SK-N-SH (cell line): ENCODE measurements at regions not wholly inside any gene's neighbourhood (a gene's known extent, or its start where the extent isn't known, plus 50 kb on each side); places are given as distances from the start of the nearest gene placed in this dataset.

Source experiments
- CTCF ChIA-PET: fragments of 300-600, 350-600 bp; formaldehyde crosslinking; extraction: SDS; loops from one replicate; lab custom pipeline; 2021; lab: Yijun Ruan, JAX
- POLR2A ChIA-PET: fragments of 350-600 bp; sonication (Branson Sonifier 250); formaldehyde crosslinking; extraction: SDS; loops from one replicate; lab custom pipeline; 2020; ENCODE audit warnings: antibody characterized with exemption, inconsistent platforms; lab: Yijun Ruan, JAX
- DNase-seq: peaks from one replicate; pipeline ENCODE4 v3.0.0; 2012
- H2AFZ ChIP-seq: fragments of 200-600 bp; sonication (generic); 2 replicates; pipeline ENCODE4 v1.8.1; 2016; ENCODE audit warnings: antibody characterized with exemption, mild to moderate bottlenecking, low read depth
- H3F3A ChIP-seq: fragments of 200-600 bp; sonication (generic); replicated peaks from 2 replicates; pipeline ENCODE3; 2016; ENCODE audit warnings: antibody characterized with exemption, mild to moderate bottlenecking; ENCODE audit not compliant: insufficient read depth
- H3K27ac ChIP-seq, 2 experiments: fragments of 200-500 bp in 1 of 2; fragments of 200-600 bp in 1 of 2; sonication (Bioruptor generic) in 1 of 2; sonication (generic), shearing (Covaris generic) in 1 of 2; 2 replicates each; pipeline versions ENCODE4 v1.5.1 to v1.6.1; 2014 to 2016; ENCODE audit warnings: low read depth in 2 of 2, inconsistent platforms in 1 of 2, low read length in 1 of 2, mild to moderate bottlenecking in 1 of 2, mixed read lengths in 1 of 2
- H3K27me3 ChIP-seq: fragments of 200-600 bp; sonication (generic), shearing (Covaris generic); 2 replicates; pipeline ENCODE4 v1.6.1; 2016; ENCODE audit warnings: mixed run types; ENCODE audit not compliant: insufficient read depth
- H3K36me3 ChIP-seq, 2 experiments: fragments of 200-500 bp in 1 of 2; fragments of 200-600 bp in 1 of 2; sonication (Bioruptor generic) in 1 of 2; sonication (generic) in 1 of 2; replicated peaks in 1 of 2; 2 replicates each; pipeline versions ENCODE3 to v1.5.1; 2014 to 2016; ENCODE audit warnings: low read length in 1 of 2, mild to moderate bottlenecking in 1 of 2; ENCODE audit not compliant: insufficient read depth in 2 of 2, control insufficient read depth in 1 of 2
- H3K4me1 ChIP-seq, 2 experiments: fragments of 200-500 bp in 1 of 2; fragments of 200-600 bp in 1 of 2; sonication (Bioruptor generic) in 1 of 2; sonication (generic), shearing (Covaris generic) in 1 of 2; 2 replicates each; pipeline versions ENCODE4 v1.5.1 to v1.6.1; 2014 to 2016; ENCODE audit warnings: low read depth in 1 of 2, low read length in 1 of 2, mixed run types in 1 of 2; ENCODE audit not compliant: insufficient read depth in 2 of 2, control insufficient read depth in 1 of 2
- H3K4me2 ChIP-seq: fragments of 200-600 bp; sonication (generic), shearing (Covaris generic); 2 replicates; pipeline ENCODE4 v1.6.1; 2017; ENCODE audit warnings: mixed run types
- H3K4me3 ChIP-seq, 2 experiments: fragments of 200-500 bp in 1 of 2; fragments of 200-600 bp in 1 of 2; sonication (Bioruptor generic) in 1 of 2; sonication (generic), shearing (Covaris generic) in 1 of 2; 2 replicates each; pipeline versions ENCODE4 v1.5.1 to v1.8.1; 2014 to 2016; ENCODE audit warnings: low read depth in 2 of 2, inconsistent platforms in 1 of 2, low read length in 1 of 2, mild to moderate bottlenecking in 1 of 2, mixed read lengths in 1 of 2, moderate library complexity in 1 of 2
- H3K79me2 ChIP-seq: fragments of 200-600 bp; sonication (generic); 2 replicates; pipeline ENCODE4 v1.8.1; 2017; ENCODE audit warnings: mild to moderate bottlenecking; ENCODE audit not compliant: insufficient read depth
- H3K9ac ChIP-seq: fragments of 200-600 bp; sonication (generic); 2 replicates; pipeline ENCODE4 v1.6.1; 2017; ENCODE audit warnings: mixed run types
- H3K9me2 ChIP-seq: fragments of 200-600 bp; sonication (generic); 2 replicates; pipeline ENCODE4 v1.6.1; 2017; ENCODE audit warnings: mixed run types
- H3K9me3 ChIP-seq: fragments of 200-600 bp; sonication (generic); 2 replicates; pipeline ENCODE4 v1.6.1; 2017; ENCODE audit warnings: mixed run types, mild to moderate bottlenecking, moderate library complexity
- H4K20me1 ChIP-seq: fragments of 200-600 bp; sonication (generic); 2 replicates; pipeline ENCODE4 v1.6.1; 2017; ENCODE audit warnings: mild to moderate bottlenecking, mixed run types; ENCODE audit not compliant: insufficient read depth
- FOSL2 ChIP-seq: IDR thresholded peaks from 2 replicates; pipeline ENCODE4 v1.4.0; 2012; ENCODE audit warnings: low read depth, mild to moderate bottlenecking, moderate library complexity, borderline replicate concordance
- FOXJ3 ChIP-seq: sonication (generic); formaldehyde crosslinking; IDR thresholded peaks from 2 replicates; pipeline ENCODE4 v1.5.1; 2020; ENCODE audit warnings: mild to moderate bottlenecking, missing genetic modification reagents
- FOXM1 ChIP-seq: IDR thresholded peaks from 2 replicates; pipeline ENCODE4 v1.4.0; 2012; ENCODE audit warnings: low read depth, mild to moderate bottlenecking
- MEF2A ChIP-seq: IDR thresholded peaks from 2 replicates; pipeline ENCODE4 v1.4.0; 2012; ENCODE audit warnings: low read depth, borderline replicate concordance
- MXI1 ChIP-seq: IDR thresholded peaks from 2 replicates; pipeline ENCODE4 v1.6.1; 2012; ENCODE audit warnings: mild to moderate bottlenecking, low read depth, low read length, improper control_type of control experiment
- RFX5 ChIP-seq: IDR thresholded peaks from 2 replicates; pipeline ENCODE4 v1.6.1; 2012; ENCODE audit warnings: mild to moderate bottlenecking, improper control_type of control experiment, low read length
- SMC3 ChIP-seq: IDR thresholded peaks from 2 replicates; pipeline ENCODE4 v1.6.1; 2012; ENCODE audit warnings: low read depth, low read length, improper control_type of control experiment
- TAF1 ChIP-seq: IDR thresholded peaks from 2 replicates; pipeline ENCODE4 v1.6.1; 2012; ENCODE audit warnings: low read depth, mild to moderate bottlenecking, low read length, moderate library complexity, borderline replicate concordance
- TCF12 ChIP-seq: IDR thresholded peaks from 2 replicates; pipeline ENCODE4 v1.4.0; 2012
- TEAD4 ChIP-seq: IDR thresholded peaks from 2 replicates; pipeline ENCODE4 v1.4.0; 2012; ENCODE audit warnings: mild to moderate bottlenecking, borderline replicate concordance; ENCODE audit not compliant: insufficient read depth
- WGBS: methylation state at CpG from one replicate; pipeline ENCODE4 v1.1.6; 2017; ENCODE audit warnings: low lambda C conversion rate; 5-methylcytosine and 5-hydroxymethylcytosine counted together
- TF ChIP-seq, protein P1 (sequence below): IDR thresholded peaks from 2 replicates; pipeline ENCODE4 v1.4.0; 2012; ENCODE audit warnings: low read depth
- TF ChIP-seq, protein P2 (sequence below): fragments of 200-600 bp; sonication (generic); IDR thresholded peaks from 2 replicates; pipeline ENCODE4 v1.6.1; 2017; ENCODE audit warnings: antibody characterized with exemption, mild to moderate bottlenecking, moderate library complexity
- TF ChIP-seq, protein P3 (sequence below): fragments of 150-350 bp; IDR thresholded peaks from 2 replicates; pipeline ENCODE4 v1.6.1; 2016; ENCODE audit warnings: mild to moderate bottlenecking, low read depth, low read length

DNA sequence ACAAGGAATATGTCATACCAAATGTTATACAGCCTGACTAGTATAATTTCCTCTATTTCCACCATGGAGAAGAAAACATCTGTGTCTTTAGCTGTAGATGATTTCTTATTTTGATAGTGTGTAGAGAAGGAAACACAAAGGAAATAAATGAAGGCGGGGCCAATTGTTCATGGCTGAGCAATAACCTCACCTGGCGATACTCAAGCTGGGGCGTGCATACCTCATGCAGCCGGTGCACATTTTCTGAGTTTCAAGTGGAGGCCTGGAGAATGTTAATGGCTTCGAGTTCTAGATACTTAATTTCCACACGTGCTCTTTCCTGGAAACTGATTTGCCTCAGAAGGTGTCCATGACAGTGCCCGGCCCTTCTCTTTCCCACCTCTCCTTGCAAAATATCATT lies 127.4 kb upstream of the TAF11L2 start (continued):
- TF ChIP-seq TCF12 (no peak), FOSL2 (no peak)

DNA sequence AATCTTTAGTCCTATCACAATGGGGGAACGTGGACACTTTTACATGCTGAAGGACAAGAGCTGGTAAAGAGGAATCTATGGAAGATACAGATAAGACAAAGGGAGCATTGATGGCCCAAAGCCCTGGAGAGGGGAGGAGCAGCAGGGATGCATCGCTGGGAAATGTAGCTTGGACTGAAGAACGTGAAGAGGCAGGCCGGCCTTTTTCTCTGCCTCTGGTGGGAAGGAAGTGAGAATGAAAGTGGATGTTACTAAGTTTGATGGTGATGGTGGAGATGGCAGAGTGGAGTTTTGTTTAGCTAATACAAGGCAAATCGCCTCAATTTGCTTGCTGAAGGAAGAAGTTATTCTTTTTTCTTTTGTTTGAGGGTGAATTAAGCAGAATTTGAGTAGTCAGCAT lies 124.6 kb upstream of the TAF11L2 start:
- H3K9ac ChIP-seq = no peak overlapping the region
- H3K79me2 ChIP-seq = no peaks in the 10 kb centered on the region
- ChIA-PET POLR2A (interaction anchor here (0.6 kb wide), 1 partner anchor 89 kb away, joined by 3 read pairs; no protein-coding TSS in a partner anchor), CTCF (no interaction called here)
- TF ChIP-seq MEF2A (no peak), TEAD4 (no peak), SMC3 (no peak), MXI1 (no peak), FOXJ3 (CRISPR knock-in tag) (no peak), FOXM1 (no peak), TAF1 (no peak), RFX5 (no peak)
- TF ChIP-seq, protein P1, sequence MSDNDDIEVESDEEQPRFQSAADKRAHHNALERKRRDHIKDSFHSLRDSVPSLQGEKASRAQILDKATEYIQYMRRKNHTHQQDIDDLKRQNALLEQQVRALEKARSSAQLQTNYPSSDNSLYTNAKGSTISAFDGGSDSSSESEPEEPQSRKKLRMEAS = no peak
- TF ChIP-seq, protein P2, sequence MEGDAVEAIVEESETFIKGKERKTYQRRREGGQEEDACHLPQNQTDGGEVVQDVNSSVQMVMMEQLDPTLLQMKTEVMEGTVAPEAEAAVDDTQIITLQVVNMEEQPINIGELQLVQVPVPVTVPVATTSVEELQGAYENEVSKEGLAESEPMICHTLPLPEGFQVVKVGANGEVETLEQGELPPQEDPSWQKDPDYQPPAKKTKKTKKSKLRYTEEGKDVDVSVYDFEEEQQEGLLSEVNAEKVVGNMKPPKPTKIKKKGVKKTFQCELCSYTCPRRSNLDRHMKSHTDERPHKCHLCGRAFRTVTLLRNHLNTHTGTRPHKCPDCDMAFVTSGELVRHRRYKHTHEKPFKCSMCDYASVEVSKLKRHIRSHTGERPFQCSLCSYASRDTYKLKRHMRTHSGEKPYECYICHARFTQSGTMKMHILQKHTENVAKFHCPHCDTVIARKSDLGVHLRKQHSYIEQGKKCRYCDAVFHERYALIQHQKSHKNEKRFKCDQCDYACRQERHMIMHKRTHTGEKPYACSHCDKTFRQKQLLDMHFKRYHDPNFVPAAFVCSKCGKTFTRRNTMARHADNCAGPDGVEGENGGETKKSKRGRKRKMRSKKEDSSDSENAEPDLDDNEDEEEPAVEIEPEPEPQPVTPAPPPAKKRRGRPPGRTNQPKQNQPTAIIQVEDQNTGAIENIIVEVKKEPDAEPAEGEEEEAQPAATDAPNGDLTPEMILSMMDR = no peak
- TF ChIP-seq, protein P3, sequence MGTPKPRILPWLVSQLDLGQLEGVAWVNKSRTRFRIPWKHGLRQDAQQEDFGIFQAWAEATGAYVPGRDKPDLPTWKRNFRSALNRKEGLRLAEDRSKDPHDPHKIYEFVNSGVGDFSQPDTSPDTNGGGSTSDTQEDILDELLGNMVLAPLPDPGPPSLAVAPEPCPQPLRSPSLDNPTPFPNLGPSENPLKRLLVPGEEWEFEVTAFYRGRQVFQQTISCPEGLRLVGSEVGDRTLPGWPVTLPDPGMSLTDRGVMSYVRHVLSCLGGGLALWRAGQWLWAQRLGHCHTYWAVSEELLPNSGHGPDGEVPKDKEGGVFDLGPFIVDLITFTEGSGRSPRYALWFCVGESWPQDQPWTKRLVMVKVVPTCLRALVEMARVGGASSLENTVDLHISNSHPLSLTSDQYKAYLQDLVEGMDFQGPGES = no peak
- H3K4me2 ChIP-seq = no peak overlapping the region
- no peak overlapping the region for H2AFZ ChIP-seq
- H3F3A ChIP-seq = no peaks in the 10 kb centered on the region
- no peak overlapping the region for H3K4me3 ChIP-seq
- H4K20me1 ChIP-seq = no peaks in the 10 kb centered on the region
- no peak overlapping the region for H3K27ac ChIP-seq
- H3K9me3 ChIP-seq = no peaks in the 10 kb centered on the region
- peaks cover 0 to 8% of the 10 kb centered on the region in 2 experiments; a peak in 3 of 4 replicates for H3K4me1 ChIP-seq
- WGBS = 69% methylated on average over 5 of the region's 5 CpGs
- no peak for DNase-seq
- no peaks in the 10 kb centered on the region for H3K36me3 ChIP-seq
- no peaks in the 10 kb centered on the region; the same call in 1 of the 2 replicates for H3K27me3 ChIP-seq
- no peaks in the 10 kb centered on the region for H3K9me2 ChIP-seq
